WTC11 (cell line): ENCODE measurements at regions not wholly inside any gene's neighbourhood (a gene's known extent, or its start where the extent isn't known, plus 50 kb on each side); places are given as distances from the start of the nearest gene placed in this dataset.

Source experiments
- ATAC-seq: fragments of 200-7000 bp; cut with Tn5 transposase; 2 replicates; pipeline ENCODE4 v1.10.0; 2021; ENCODE audit warnings: mild to moderate bottlenecking, moderate library complexity
- CTCF ChIA-PET: fragments of 300-600 bp; sonication (Branson Sonifier 250); formaldehyde crosslinking; loops from one replicate; lab custom pipeline; 2021; ENCODE audit warnings: antibody characterized with exemption; lab: Charles Lee
- POLR2A ChIA-PET: fragments of 350-600 bp; sonication (Branson Sonifier 250); formaldehyde crosslinking; loops from one replicate; lab custom pipeline; 2021; ENCODE audit warnings: antibody characterized with exemption; lab: Charles Lee
- DNase-seq: peaks from one replicate; pipeline ENCODE4 v3.0.0; 2021; ENCODE audit warnings: low spot score
- H3K27ac Mint-ChIP-seq: 2 replicates; pipeline ENCODE4 v1.8.0; 2021; ENCODE audit warnings: mixed read lengths
- H3K27me3 Mint-ChIP-seq: 2 replicates; pipeline ENCODE4 v1.8.0; 2021; ENCODE audit warnings: low read depth, mild to moderate bottlenecking, moderate library complexity, mixed read lengths
- H3K36me3 Mint-ChIP-seq: 2 replicates; pipeline ENCODE4 v1.8.0; 2021; ENCODE audit warnings: mixed read lengths
- H3K4me1 Mint-ChIP-seq: 2 replicates; pipeline ENCODE4 v1.8.0; 2022; ENCODE audit warnings: mixed read lengths
- H3K4me3 Mint-ChIP-seq: 2 replicates; pipeline ENCODE4 v1.8.0; 2021; ENCODE audit warnings: mild to moderate bottlenecking, moderate library complexity, mixed read lengths
- H3K9me3 Mint-ChIP-seq: 2 replicates; pipeline ENCODE4 v1.8.0; 2021; ENCODE audit warnings: mixed read lengths
- CBFB ChIP-seq: sonication (generic); formaldehyde crosslinking; IDR thresholded peaks from 2 replicates; pipeline ENCODE4 v1.8.1; 2022; ENCODE audit warnings: mild to moderate bottlenecking, low read depth, missing genetic modification reagents
- ELF4 ChIP-seq: sonication (generic); formaldehyde crosslinking; IDR thresholded peaks from 2 replicates; pipeline ENCODE4 v1.8.1; 2022; ENCODE audit warnings: low read depth, mild to moderate bottlenecking, moderate library complexity, missing genetic modification reagents
- EMX1 ChIP-seq: fragments of 250-450 bp; sonication (Bioruptor Pico); IDR thresholded peaks from 2 replicates; pipeline ENCODE4 v1.8.0; 2021; ENCODE audit warnings: mild to moderate bottlenecking
- ETV6 ChIP-seq: sonication (generic); formaldehyde crosslinking; IDR thresholded peaks from 2 replicates; pipeline ENCODE4 v1.8.1; 2022; ENCODE audit warnings: mild to moderate bottlenecking, missing genetic modification reagents
- FOXJ3 ChIP-seq: sonication (generic); formaldehyde crosslinking; IDR thresholded peaks from 2 replicates; pipeline ENCODE4 v1.9.0; 2021; ENCODE audit warnings: missing genetic modification reagents, mild to moderate bottlenecking, borderline replicate concordance
- GABPB1 ChIP-seq: sonication (generic); formaldehyde crosslinking; IDR thresholded peaks from 2 replicates; pipeline ENCODE4 v1.8.1; 2023; ENCODE audit warnings: mild to moderate bottlenecking, missing genetic modification reagents
- HMGA2 ChIP-seq: fragments of 250-450 bp; sonication (Bioruptor Pico); IDR thresholded peaks from 2 replicates; pipeline ENCODE4 v1.4.0; 2021; ENCODE audit warnings: mild to moderate bottlenecking, moderate library complexity
- KAT7 ChIP-seq: sonication (generic); formaldehyde crosslinking; IDR thresholded peaks from 2 replicates; pipeline ENCODE4 v1.8.1; 2023; ENCODE audit warnings: missing genetic modification reagents, mild to moderate bottlenecking, borderline replicate concordance
- NFE2L1 ChIP-seq: sonication (generic); formaldehyde crosslinking; IDR thresholded peaks from 2 replicates; pipeline ENCODE4 v1.8.1; 2023; ENCODE audit warnings: missing genetic modification reagents
- PRRX2 ChIP-seq: fragments of 250-450 bp; sonication (Bioruptor Pico); IDR thresholded peaks from 2 replicates; pipeline ENCODE4 v1.8.0; 2021; ENCODE audit warnings: mild to moderate bottlenecking
- TF ChIP-seq, protein P1 (sequence below): sonication (generic); formaldehyde crosslinking; IDR thresholded peaks from 2 replicates; pipeline ENCODE4 v1.8.0; 2022; ENCODE audit warnings: mild to moderate bottlenecking, missing genetic modification reagents
- TF ChIP-seq, protein P2 (sequence below): sonication (generic); formaldehyde crosslinking; IDR thresholded peaks from 2 replicates; pipeline ENCODE4 v1.8.0; 2022; ENCODE audit warnings: mild to moderate bottlenecking, missing genetic modification reagents
- TF ChIP-seq, protein P3 (sequence below): sonication (generic); formaldehyde crosslinking; IDR thresholded peaks from 2 replicates; pipeline ENCODE4 v1.8.1; 2023; ENCODE audit warnings: mild to moderate bottlenecking, missing genetic modification reagents, moderate library complexity
- TF ChIP-seq, protein P4 (sequence below): sonication (generic); formaldehyde crosslinking; conservative IDR thresholded peaks from 2 replicates; pipeline ENCODE4 v1.8.1; 2023; ENCODE audit warnings: mild to moderate bottlenecking, low read depth, missing genetic modification reagents, moderate library complexity
- TF ChIP-seq, protein P5 (sequence below): sonication (generic); formaldehyde crosslinking; IDR thresholded peaks from 2 replicates; pipeline ENCODE4 v1.8.1; 2023; ENCODE audit warnings: mild to moderate bottlenecking, moderate library complexity, missing genetic modification reagents
- TF ChIP-seq, protein P6 (sequence below): fragments of 250-450 bp; sonication (Bioruptor Pico); IDR thresholded peaks from 2 replicates; pipeline ENCODE4 v1.9.0; 2021; ENCODE audit warnings: mild to moderate bottlenecking
- TF ChIP-seq, protein P7 (sequence below): sonication (generic); formaldehyde crosslinking; IDR thresholded peaks from 2 replicates; pipeline ENCODE4 v1.8.1; 2023; ENCODE audit warnings: mild to moderate bottlenecking, missing genetic modification reagents, borderline replicate concordance

DNA sequence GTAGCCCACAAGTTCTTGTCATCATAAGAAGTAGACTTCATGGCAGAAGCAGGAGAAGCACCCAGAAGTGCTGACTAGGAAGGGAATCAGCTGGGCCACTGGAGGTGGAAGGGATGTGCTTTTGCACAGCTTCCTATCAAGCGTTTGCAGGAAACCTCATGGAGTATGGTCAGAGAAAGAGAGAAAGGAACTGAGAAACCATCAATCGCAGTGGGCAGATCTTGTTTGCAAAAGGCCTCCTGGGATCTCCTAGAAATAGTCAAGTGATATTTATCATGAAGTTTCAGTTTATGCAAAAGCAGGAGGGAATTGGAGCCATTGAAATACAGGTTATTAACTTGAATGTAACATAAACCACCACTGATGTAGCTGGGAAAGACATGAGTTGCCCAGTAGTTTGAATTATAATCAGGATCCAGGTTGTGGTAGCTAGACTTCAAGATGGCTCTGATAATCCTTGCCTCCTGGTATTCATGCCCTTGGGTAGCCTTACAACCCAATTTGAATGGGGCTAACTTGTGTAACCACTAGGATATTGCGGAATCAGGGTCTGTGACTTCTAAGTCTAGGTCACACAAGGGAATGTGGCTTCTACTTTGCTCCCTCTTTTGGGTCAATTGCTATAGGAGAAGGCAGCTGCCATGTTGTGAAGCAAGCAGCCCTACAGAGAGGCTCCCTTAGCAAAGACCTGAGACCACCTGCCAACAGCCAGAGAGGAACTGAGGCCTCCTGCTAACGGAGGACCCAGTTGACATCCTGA is 69.8 kb upstream of the TCF4 start (continued):
- TF ChIP-seq ETV6 (no peak), NFE2L1 (no peak), EMX1 (no peak), ELF4 (CRISPR knock-in tag) (no peak)
- TF ChIP-seq, protein P1, sequence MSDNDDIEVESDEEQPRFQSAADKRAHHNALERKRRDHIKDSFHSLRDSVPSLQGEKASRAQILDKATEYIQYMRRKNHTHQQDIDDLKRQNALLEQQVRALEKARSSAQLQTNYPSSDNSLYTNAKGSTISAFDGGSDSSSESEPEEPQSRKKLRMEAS (CRISPR knock-in tag) = no peak

DNA sequence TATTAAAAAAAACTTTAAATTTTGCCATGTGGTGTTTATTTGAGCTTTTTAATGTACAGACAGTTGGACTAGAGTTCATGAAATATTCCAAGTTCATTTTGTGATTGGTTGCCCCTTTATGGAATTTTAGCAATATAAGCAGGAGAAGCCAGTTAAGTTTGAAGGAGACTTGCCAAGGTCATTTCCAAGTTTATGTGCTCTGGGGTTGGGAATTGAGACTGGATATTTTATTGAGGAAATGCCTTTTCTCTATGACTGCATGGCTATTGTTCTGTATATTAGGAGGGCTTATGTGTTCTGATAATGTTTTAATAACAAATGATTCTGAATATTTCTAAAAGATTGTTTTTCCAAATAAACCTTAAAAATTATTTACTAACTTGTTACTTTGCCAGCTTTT is 67.0 kb upstream of the TCF4 start:
- no peaks in the 10 kb centered on the region for H3K36me3 Mint-ChIP-seq
- H3K27ac Mint-ChIP-seq = no peak overlapping the region
- no peak overlapping the region for H3K4me3 Mint-ChIP-seq
- TF ChIP-seq, protein P2, sequence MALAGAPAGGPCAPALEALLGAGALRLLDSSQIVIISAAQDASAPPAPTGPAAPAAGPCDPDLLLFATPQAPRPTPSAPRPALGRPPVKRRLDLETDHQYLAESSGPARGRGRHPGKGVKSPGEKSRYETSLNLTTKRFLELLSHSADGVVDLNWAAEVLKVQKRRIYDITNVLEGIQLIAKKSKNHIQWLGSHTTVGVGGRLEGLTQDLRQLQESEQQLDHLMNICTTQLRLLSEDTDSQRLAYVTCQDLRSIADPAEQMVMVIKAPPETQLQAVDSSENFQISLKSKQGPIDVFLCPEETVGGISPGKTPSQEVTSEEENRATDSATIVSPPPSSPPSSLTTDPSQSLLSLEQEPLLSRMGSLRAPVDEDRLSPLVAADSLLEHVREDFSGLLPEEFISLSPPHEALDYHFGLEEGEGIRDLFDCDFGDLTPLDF (CRISPR knock-in tag) = no peak
- TF ChIP-seq, protein P3, sequence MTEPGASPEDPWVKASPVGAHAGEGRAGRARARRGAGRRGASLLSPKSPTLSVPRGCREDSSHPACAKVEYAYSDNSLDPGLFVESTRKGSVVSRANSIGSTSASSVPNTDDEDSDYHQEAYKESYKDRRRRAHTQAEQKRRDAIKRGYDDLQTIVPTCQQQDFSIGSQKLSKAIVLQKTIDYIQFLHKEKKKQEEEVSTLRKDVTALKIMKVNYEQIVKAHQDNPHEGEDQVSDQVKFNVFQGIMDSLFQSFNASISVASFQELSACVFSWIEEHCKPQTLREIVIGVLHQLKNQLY (CRISPR knock-in tag) = no peak
- TF ChIP-seq KAT7 (CRISPR knock-in tag) = no peak
- TF ChIP-seq, protein P4, sequence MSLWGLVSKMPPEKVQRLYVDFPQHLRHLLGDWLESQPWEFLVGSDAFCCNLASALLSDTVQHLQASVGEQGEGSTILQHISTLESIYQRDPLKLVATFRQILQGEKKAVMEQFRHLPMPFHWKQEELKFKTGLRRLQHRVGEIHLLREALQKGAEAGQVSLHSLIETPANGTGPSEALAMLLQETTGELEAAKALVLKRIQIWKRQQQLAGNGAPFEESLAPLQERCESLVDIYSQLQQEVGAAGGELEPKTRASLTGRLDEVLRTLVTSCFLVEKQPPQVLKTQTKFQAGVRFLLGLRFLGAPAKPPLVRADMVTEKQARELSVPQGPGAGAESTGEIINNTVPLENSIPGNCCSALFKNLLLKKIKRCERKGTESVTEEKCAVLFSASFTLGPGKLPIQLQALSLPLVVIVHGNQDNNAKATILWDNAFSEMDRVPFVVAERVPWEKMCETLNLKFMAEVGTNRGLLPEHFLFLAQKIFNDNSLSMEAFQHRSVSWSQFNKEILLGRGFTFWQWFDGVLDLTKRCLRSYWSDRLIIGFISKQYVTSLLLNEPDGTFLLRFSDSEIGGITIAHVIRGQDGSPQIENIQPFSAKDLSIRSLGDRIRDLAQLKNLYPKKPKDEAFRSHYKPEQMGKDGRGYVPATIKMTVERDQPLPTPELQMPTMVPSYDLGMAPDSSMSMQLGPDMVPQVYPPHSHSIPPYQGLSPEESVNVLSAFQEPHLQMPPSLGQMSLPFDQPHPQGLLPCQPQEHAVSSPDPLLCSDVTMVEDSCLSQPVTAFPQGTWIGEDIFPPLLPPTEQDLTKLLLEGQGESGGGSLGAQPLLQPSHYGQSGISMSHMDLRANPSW = no peak
- TF ChIP-seq, protein P5, sequence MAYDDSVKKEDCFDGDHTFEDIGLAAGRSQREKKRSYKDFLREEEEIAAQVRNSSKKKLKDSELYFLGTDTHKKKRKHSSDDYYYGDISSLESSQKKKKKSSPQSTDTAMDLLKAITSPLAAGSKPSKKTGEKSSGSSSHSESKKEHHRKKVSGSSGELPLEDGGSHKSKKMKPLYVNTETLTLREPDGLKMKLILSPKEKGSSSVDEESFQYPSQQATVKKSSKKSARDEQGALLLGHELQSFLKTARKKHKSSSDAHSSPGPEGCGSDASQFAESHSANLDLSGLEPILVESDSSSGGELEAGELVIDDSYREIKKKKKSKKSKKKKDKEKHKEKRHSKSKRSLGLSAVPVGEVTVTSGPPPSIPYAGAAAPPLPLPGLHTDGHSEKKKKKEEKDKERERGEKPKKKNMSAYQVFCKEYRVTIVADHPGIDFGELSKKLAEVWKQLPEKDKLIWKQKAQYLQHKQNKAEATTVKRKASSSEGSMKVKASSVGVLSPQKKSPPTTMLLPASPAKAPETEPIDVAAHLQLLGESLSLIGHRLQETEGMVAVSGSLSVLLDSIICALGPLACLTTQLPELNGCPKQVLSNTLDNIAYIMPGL (CRISPR knock-in tag) = no peak
- no peak for TF ChIP-seq EMX1
- TF ChIP-seq CBFB (CRISPR knock-in tag) = no peak
- TF ChIP-seq HMGA2 (CRISPR knock-in tag) = no peak
- no peak for TF ChIP-seq GABPB1 (CRISPR knock-in tag)
- no peak for TF ChIP-seq PRRX2
- TF ChIP-seq, all 79 proteins: peak for 0
- POLR2A ChIA-PET = no interaction called here
- ATAC-seq (no peak), DNase-seq (no peak)
- H3K27me3 Mint-ChIP-seq = no peaks in the 10 kb centered on the region
- H3K9me3 Mint-ChIP-seq = peaks cover 4% of the 10 kb centered on the region; the same call in 1 of the 2 replicates
- peaks cover 6% of the 10 kb centered on the region for H3K4me1 Mint-ChIP-seq
- CTCF ChIA-PET = no interaction called here

DNA sequence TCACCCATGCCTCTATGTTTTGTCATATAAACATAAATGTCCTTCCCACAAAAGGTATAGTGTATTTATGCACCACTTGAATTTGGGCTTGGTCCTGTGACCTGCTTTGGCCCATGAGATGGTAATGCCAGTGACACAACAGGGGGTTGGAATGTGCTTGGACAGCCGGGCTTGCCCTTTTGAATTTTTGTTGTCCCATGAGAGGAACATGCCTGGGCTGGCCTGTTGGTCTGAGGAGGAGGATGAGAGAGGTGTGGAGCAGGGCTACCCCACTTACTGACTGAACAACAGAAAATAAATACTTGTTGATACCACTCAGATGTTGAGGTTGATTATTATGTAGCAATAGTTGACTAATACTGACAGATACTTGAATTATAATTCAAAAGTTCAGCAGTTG is 63.2 kb upstream of the TCF4 start:
- no peak overlapping the region for H3K27ac Mint-ChIP-seq
- H3K36me3 Mint-ChIP-seq = no peaks in the 10 kb centered on the region
- no peak for DNase-seq
- no peaks in the 10 kb centered on the region for H3K27me3 Mint-ChIP-seq
- no peak for ATAC-seq
- no peak overlapping the region for H3K4me3 Mint-ChIP-seq
- H3K9me3 Mint-ChIP-seq = peaks cover 4% of the 10 kb centered on the region; the same call in 1 of the 2 replicates
- H3K4me1 Mint-ChIP-seq = peaks cover 6% of the 10 kb centered on the region
- ChIA-PET CTCF (no interaction called here), POLR2A (no interaction called here)
- TF ChIP-seq FOXJ3 = no peak
- TF ChIP-seq, protein P6, sequence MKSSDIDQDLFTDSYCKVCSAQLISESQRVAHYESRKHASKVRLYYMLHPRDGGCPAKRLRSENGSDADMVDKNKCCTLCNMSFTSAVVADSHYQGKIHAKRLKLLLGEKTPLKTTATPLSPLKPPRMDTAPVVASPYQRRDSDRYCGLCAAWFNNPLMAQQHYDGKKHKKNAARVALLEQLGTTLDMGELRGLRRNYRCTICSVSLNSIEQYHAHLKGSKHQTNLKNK (CRISPR knock-in tag) = no peak
- TF ChIP-seq, protein P7, sequence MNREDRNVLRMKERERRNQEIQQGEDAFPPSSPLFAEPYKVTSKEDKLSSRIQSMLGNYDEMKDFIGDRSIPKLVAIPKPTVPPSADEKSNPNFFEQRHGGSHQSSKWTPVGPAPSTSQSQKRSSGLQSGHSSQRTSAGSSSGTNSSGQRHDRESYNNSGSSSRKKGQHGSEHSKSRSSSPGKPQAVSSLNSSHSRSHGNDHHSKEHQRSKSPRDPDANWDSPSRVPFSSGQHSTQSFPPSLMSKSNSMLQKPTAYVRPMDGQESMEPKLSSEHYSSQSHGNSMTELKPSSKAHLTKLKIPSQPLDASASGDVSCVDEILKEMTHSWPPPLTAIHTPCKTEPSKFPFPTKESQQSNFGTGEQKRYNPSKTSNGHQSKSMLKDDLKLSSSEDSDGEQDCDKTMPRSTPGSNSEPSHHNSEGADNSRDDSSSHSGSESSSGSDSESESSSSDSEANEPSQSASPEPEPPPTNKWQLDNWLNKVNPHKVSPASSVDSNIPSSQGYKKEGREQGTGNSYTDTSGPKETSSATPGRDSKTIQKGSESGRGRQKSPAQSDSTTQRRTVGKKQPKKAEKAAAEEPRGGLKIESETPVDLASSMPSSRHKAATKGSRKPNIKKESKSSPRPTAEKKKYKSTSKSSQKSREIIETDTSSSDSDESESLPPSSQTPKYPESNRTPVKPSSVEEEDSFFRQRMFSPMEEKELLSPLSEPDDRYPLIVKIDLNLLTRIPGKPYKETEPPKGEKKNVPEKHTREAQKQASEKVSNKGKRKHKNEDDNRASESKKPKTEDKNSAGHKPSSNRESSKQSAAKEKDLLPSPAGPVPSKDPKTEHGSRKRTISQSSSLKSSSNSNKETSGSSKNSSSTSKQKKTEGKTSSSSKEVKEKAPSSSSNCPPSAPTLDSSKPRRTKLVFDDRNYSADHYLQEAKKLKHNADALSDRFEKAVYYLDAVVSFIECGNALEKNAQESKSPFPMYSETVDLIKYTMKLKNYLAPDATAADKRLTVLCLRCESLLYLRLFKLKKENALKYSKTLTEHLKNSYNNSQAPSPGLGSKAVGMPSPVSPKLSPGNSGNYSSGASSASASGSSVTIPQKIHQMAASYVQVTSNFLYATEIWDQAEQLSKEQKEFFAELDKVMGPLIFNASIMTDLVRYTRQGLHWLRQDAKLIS = no peak
